HL-60 (cell line): ENCODE measurements at regions not wholly inside any gene's neighbourhood (a gene's known extent, or its start where the extent isn't known, plus 50 kb on each side); places are given as distances from the start of the nearest gene placed in this dataset.

ENCODE experiments used
- POLR2AphosphoS5 ChIP-seq: IDR thresholded peaks from 2 replicates; pipeline ENCODE4 v1.6.1; 2012; ENCODE audit warnings: low read depth
- TF ChIP-seq, protein P1 (sequence below): IDR thresholded peaks from one replicate; pipeline ENCODE4 v1.5.1; 2011; ENCODE audit warnings: low read length, control low read depth, inconsistent platforms; ENCODE audit not compliant: insufficient read depth
- TF ChIP-seq, protein P2 (sequence below): IDR thresholded peaks from 2 replicates; pipeline ENCODE4 v1.6.1; 2012; ENCODE audit warnings: low read depth; ENCODE audit not compliant: insufficient replicate concordance

DNA sequence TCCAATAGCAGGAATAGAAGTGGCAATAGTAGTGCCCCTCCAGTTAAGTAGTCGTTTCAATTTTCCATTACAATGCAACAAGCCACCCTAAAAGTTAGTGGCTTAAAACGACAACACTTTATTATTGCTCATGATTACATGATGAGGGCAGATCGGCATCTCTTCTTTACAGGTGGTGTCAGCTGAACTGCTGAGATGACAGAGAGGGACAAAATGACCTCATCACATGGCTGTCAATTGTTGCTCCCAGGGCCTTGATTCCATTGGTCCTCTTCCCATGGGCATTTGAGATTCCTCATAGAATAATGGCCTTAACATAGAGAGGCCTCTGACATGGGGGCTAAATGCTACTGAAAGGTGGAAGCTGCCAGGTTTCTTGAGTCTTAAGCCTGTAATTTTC lies 679.8 kb upstream of the KLHL1 start:
- TF ChIP-seq, protein P1, sequence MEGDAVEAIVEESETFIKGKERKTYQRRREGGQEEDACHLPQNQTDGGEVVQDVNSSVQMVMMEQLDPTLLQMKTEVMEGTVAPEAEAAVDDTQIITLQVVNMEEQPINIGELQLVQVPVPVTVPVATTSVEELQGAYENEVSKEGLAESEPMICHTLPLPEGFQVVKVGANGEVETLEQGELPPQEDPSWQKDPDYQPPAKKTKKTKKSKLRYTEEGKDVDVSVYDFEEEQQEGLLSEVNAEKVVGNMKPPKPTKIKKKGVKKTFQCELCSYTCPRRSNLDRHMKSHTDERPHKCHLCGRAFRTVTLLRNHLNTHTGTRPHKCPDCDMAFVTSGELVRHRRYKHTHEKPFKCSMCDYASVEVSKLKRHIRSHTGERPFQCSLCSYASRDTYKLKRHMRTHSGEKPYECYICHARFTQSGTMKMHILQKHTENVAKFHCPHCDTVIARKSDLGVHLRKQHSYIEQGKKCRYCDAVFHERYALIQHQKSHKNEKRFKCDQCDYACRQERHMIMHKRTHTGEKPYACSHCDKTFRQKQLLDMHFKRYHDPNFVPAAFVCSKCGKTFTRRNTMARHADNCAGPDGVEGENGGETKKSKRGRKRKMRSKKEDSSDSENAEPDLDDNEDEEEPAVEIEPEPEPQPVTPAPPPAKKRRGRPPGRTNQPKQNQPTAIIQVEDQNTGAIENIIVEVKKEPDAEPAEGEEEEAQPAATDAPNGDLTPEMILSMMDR, result no peak
- TF ChIP-seq, protein P2, sequence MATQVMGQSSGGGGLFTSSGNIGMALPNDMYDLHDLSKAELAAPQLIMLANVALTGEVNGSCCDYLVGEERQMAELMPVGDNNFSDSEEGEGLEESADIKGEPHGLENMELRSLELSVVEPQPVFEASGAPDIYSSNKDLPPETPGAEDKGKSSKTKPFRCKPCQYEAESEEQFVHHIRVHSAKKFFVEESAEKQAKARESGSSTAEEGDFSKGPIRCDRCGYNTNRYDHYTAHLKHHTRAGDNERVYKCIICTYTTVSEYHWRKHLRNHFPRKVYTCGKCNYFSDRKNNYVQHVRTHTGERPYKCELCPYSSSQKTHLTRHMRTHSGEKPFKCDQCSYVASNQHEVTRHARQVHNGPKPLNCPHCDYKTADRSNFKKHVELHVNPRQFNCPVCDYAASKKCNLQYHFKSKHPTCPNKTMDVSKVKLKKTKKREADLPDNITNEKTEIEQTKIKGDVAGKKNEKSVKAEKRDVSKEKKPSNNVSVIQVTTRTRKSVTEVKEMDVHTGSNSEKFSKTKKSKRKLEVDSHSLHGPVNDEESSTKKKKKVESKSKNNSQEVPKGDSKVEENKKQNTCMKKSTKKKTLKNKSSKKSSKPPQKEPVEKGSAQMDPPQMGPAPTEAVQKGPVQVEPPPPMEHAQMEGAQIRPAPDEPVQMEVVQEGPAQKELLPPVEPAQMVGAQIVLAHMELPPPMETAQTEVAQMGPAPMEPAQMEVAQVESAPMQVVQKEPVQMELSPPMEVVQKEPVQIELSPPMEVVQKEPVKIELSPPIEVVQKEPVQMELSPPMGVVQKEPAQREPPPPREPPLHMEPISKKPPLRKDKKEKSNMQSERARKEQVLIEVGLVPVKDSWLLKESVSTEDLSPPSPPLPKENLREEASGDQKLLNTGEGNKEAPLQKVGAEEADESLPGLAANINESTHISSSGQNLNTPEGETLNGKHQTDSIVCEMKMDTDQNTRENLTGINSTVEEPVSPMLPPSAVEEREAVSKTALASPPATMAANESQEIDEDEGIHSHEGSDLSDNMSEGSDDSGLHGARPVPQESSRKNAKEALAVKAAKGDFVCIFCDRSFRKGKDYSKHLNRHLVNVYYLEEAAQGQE, result no peak
- no peak for TF ChIP-seq POLR2AphosphoS5
